ENCODE measurements at regions not wholly inside any gene's neighbourhood (a gene's known extent, or its start where the extent isn't known, plus 50 kb on each side); places are given as distances from the start of the nearest gene placed in this dataset.

DNA sequence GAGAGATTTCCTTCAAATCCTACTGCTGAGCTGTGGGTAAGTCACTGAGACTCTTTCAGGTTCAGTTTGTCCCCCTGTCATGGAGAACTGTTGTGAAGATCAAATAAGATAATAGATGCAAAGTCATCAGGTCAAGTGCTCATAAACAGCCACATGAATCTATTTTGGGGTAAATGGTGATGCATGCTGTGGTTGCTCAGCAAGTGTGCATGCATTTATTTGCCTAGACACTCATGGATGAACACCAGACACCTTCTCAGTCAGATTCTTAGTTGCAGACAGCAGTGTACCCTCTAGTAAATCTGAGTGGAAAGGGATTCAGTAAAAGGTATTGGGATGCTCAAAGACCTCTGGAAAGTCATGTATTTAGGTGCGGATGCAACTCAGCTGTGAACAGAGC is 168.0 kb upstream of the FOXA2 start:
- TF ChIP-seq, protein P1, sequence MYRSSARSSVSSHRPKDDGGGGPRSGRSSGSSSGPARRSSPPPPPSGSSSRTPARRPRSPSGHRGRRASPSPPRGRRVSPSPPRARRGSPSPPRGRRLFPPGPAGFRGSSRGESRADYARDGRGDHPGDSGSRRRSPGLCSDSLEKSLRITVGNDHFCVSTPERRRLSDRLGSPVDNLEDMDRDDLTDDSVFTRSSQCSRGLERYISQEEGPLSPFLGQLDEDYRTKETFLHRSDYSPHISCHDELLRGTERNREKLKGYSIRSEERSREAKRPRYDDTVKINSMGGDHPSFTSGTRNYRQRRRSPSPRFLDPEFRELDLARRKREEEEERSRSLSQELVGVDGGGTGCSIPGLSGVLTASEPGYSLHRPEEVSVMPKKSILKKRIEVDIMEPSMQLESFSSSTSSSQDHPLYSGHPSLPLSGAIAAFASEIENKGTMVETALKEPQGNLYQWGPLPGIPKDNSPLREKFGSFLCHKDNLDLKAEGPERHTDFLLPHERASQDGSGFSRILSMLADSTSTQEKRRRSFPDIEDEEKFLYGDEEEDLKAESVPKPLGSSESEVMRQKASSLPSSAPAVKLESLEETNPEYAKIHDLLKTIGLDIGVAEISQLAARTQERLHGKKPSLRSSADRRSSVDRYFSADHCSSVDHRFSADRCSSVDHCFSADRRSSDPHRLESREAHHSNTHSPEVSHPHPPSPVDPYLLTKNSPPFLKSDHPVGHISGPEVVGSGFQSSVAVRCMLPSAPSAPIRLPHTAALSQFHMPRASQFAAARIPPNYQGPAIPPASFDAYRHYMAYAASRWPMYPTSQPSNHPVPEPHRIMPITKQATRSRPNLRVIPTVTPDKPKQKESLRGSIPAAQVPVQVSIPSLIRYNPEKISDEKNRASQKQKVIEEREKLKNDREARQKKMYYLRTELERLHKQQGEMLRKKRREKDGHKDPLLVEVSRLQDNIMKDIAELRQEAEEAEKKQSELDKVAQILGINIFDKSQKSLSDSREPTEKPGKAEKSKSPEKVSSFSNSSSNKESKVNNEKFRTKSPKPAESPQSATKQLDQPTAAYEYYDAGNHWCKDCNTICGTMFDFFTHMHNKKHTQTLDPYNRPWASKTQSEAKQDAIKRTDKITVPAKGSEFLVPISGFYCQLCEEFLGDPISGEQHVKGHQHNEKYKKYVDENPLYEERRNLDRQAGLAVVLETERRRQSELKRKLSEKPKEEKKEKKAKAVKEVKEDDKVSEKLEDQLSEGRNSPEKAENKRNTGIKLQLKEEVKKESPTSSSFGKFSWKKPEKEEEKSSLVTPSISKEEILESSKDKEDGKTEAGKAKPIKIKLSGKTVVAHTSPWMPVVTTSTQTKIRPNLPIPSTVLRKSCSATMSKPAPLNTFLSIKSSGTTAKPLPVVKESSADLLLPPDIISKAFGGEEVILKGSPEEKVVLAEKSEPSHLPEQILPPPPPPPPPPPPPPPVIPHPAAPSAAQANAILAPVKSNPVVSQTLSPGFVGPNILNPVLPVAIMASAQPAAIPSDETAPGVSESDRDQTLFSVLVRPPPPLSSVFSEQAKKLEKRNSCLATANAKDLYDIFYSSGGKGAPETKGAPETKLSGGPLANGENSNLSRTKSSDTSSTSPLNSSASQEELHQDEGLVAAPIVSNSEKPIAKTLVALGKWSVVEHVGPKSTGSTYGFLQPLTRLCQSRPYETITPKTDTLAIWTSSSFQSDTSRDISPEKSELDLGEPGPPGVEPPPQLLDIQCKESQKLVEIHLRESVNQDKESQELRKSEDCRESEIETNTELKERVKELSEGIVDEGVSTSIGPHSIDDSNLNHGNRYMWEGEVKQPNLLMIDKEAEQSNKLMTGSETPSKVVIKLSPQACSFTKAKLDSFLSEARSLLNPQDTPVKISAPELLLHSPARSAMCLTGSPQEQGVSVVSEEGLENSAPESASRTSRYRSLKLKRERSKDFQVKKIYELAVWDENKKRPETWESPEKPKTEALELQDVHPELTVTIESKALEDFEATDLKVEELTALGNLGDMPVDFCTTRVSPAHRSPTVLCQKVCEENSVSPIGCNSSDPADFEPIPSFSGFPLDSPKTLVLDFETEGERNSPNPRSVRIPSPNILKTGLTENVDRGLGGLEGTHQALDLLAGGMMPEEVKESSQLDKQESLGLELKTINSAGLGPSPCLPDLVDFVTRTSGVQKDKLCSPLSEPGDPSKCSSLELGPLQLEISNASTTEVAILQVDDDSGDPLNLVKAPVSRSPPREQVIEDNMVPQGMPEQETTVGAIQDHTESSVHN (IDR thresholded peaks at IDR 0.05; ENCODE audit: borderline replicate concordance in 1 of 2, low read depth in 1 of 2) = no peak
- no peak for TF ChIP-seq RFX5 (IDR thresholded peaks at IDR 0.05; ENCODE audit: low read depth, low read length)
- no peak for TF ChIP-seq SIN3A (IDR thresholded peaks at IDR 0.05; ENCODE audit: borderline replicate concordance in 2 of 2, control insufficient read depth in 1 of 2, low read depth in 2 of 2, low read length in 2 of 2)
- no peak for TF ChIP-seq ZNF699 (CRISPR knock-in tag; IDR thresholded peaks at IDR 0.05; ENCODE audit: insufficient replicate concordance)
- no peak for TF ChIP-seq TRIM24 (IDR thresholded peaks at IDR 0.05)
- no peak for TF ChIP-seq JUND (IDR thresholded peaks at IDR 0.05; ENCODE audit: borderline replicate concordance, low read depth, low read length)
- TF ChIP-seq JUND (tag; IDR thresholded peaks at IDR 0.05; ENCODE audit: borderline replicate concordance, low read depth, low read length) = no peak
- no peak for TF ChIP-seq JUNB (CRISPR knock-in tag; conservative IDR thresholded peaks at IDR 0.05)
- TF ChIP-seq MTA1 (IDR thresholded peaks at IDR 0.05; ENCODE audit: borderline replicate concordance) = no peak
- no peak for TF ChIP-seq CTCF (IDR thresholded peaks at IDR 0.05 in 2 of 3, conservative IDR thresholded peaks at IDR 0.05 in 1 of 3; ENCODE audit: insufficient read depth in 2 of 3, low read depth in 1 of 3, low read length in 3 of 3)
- no peak for TF ChIP-seq ZBTB8A (IDR thresholded peaks at IDR 0.05; ENCODE audit: partially characterized antibody)
- TF ChIP-seq, protein P2, sequence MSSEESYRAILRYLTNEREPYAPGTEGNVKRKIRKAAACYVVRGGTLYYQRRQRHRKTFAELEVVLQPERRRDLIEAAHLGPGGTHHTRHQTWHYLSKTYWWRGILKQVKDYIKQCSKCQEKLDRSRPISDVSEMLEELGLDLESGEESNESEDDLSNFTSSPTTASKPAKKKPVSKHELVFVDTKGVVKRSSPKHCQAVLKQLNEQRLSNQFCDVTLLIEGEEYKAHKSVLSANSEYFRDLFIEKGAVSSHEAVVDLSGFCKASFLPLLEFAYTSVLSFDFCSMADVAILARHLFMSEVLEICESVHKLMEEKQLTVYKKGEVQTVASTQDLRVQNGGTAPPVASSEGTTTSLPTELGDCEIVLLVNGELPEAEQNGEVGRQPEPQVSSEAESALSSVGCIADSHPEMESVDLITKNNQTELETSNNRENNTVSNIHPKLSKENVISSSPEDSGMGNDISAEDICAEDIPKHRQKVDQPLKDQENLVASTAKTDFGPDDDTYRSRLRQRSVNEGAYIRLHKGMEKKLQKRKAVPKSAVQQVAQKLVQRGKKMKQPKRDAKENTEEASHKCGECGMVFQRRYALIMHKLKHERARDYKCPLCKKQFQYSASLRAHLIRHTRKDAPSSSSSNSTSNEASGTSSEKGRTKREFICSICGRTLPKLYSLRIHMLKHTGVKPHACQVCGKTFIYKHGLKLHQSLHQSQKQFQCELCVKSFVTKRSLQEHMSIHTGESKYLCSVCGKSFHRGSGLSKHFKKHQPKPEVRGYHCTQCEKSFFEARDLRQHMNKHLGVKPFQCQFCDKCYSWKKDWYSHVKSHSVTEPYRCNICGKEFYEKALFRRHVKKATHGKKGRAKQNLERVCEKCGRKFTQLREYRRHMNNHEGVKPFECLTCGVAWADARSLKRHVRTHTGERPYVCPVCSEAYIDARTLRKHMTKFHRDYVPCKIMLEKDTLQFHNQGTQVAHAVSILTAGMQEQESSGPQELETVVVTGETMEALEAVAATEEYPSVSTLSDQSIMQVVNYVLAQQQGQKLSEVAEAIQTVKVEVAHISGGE (CRISPR knock-in tag; IDR thresholded peaks at IDR 0.05) = no peak
- TF ChIP-seq, protein P3, sequence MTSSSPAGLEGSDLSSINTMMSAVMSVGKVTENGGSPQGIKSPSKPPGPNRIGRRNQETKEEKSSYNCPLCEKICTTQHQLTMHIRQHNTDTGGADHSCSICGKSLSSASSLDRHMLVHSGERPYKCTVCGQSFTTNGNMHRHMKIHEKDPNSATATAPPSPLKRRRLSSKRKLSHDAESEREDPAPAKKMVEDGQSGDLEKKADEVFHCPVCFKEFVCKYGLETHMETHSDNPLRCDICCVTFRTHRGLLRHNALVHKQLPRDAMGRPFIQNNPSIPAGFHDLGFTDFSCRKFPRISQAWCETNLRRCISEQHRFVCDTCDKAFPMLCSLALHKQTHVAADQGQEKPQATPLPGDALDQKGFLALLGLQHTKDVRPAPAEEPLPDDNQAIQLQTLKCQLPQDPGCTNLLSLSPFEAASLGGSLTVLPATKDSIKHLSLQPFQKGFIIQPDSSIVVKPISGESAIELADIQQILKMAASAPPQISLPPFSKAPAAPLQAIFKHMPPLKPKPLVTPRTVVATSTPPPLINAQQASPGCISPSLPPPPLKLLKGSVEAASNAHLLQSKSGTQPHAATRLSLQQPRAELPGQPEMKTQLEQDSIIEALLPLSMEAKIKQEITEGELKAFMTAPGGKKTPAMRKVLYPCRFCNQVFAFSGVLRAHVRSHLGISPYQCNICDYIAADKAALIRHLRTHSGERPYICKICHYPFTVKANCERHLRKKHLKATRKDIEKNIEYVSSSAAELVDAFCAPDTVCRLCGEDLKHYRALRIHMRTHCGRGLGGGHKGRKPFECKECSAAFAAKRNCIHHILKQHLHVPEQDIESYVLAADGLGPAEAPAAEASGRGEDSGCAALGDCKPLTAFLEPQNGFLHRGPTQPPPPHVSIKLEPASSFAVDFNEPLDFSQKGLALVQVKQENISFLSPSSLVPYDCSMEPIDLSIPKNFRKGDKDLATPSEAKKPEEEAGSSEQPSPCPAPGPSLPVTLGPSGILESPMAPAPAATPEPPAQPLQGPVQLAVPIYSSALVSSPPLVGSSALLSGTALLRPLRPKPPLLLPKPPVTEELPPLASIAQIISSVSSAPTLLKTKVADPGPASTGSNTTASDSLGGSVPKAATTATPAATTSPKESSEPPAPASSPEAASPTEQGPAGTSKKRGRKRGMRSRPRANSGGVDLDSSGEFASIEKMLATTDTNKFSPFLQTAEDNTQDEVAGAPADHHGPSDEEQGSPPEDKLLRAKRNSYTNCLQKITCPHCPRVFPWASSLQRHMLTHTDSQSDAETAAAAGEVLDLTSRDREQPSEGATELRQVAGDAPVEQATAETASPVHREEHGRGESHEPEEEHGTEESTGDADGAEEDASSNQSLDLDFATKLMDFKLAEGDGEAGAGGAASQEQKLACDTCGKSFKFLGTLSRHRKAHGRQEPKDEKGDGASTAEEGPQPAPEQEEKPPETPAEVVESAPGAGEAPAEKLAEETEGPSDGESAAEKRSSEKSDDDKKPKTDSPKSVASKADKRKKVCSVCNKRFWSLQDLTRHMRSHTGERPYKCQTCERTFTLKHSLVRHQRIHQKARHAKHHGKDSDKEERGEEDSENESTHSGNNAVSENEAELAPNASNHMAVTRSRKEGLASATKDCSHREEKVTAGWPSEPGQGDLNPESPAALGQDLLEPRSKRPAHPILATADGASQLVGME (CRISPR knock-in tag; IDR thresholded peaks at IDR 0.05) = no peak

Data from K562 (cell line).